ENCODE measurements at regions not wholly inside any gene's neighbourhood (a gene's known extent, or its start where the extent isn't known, plus 50 kb on each side); places are given as distances from the start of the nearest gene placed in this dataset.

DNA sequence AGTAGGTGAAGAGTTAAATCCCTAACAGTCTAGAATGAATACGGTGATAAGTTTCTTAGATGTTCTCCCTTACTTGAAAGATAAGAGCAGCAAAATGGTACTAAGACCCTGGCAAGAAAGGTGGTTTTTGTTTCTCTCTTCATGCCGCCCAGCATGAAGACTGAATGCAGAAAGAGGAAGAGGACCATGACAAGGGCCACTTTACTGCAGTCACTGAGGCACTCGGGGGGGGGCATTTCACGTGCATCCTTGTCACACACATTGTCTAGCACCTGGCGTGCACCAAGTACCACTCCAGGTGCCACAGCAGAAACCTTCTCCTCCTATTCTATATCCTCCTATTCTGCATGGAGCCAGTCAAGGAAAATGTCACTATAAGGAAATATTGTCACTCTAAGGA, 222.0 kb downstream of the TOMM20 start (continued):
- TF ChIP-seq PRDM2 (tag by site-specific recombination; IDR thresholded peaks at IDR 0.05; ENCODE audit: borderline replicate concordance) (no peak), ZNF18 (tag by site-specific recombination; IDR thresholded peaks at IDR 0.05) (no peak), ZNF664 (tag by site-specific recombination; IDR thresholded peaks at IDR 0.05) (no peak)

GRCh38 chr1:234902774-234903547, 225.7 kb downstream of the TOMM20 start:
- peaks cover 4% of the 10 kb centered on the region; the same call in 1 of the 2 replicates for H3K4me1 ChIP-seq (ENCODE audit: control insufficient read depth, insufficient read depth, low read length)
- H3K4me3 ChIP-seq (ENCODE audit: low read depth, low read length): no peak overlapping the region
- no peaks in the 10 kb centered on the region for H3K9me3 ChIP-seq (ENCODE audit: control insufficient read depth, insufficient read depth, low read depth, low read length)
- ChIA-PET POLR2A (interaction anchor here (1.1 kb wide), 1 partner anchor 18 kb away, joined by 3 read pairs; no protein-coding TSS in a partner anchor), CTCF (interaction anchor here (0.5 to 1.2 kb wide), 5 partner anchors 9 to 416 kb away, joined by 3 to 4 read pairs (median 3); no protein-coding TSS in a partner anchor)
- H3K36me3 ChIP-seq (ENCODE audit: control insufficient read depth in 2 of 2, insufficient read depth in 1 of 2, low read length in 2 of 2): no peaks in the 10 kb centered on the region
- no peak for TF ChIP-seq ZNF292 (tag by site-specific recombination; IDR thresholded peaks at IDR 0.05; ENCODE audit: borderline replicate concordance, low read depth)
- TF ChIP-seq ZNF248 (tag by site-specific recombination; IDR thresholded peaks at IDR 0.05): no peak
- peak; percentile 19; the same call in 1 of the 2 replicates for TF ChIP-seq GLIS1 (tag by site-specific recombination; IDR thresholded peaks at IDR 0.05)
- no peak for TF ChIP-seq ZNF266 (tag by site-specific recombination; IDR thresholded peaks at IDR 0.05; ENCODE audit: low read depth)
- H3K27ac ChIP-seq (ENCODE audit: extremely low read depth, low read depth, low read length): no peak overlapping the region

GRCh38 chr1:234901491-234902049, 227.1 kb downstream of the TOMM20 start:
- H3K4me3 ChIP-seq (ENCODE audit: low read depth, low read length): no peak overlapping the region
- no peaks in the 10 kb centered on the region for H3K36me3 ChIP-seq (ENCODE audit: control insufficient read depth in 2 of 2, insufficient read depth in 1 of 2, low read length in 2 of 2)
- ChIA-PET POLR2A (no interaction called here), CTCF (interaction anchor here (0.5 to 1.2 kb wide), 8 partner anchors 9 to 402 kb away, joined by 3 to 7 read pairs (median 3); no protein-coding TSS in a partner anchor)
- no peak overlapping the region for H3K27ac ChIP-seq (ENCODE audit: extremely low read depth, low read depth, low read length)
- no peaks in the 10 kb centered on the region for H3K9me3 ChIP-seq (ENCODE audit: control insufficient read depth, insufficient read depth, low read depth, low read length)
- no peak for TF ChIP-seq ZNF155 (tag by site-specific recombination; IDR thresholded peaks at IDR 0.05)
- TF ChIP-seq ZBTB20 (tag by site-specific recombination; IDR thresholded peaks at IDR 0.05): no peak
- no peak for TF ChIP-seq ZNF354C (tag by site-specific recombination; IDR thresholded peaks at IDR 0.05; ENCODE audit: borderline replicate concordance, low read depth)
- TF ChIP-seq GLI2 (tag by site-specific recombination; IDR thresholded peaks at IDR 0.05; ENCODE audit: borderline replicate concordance, low read depth): no peak
- TF ChIP-seq KLF9 (tag by site-specific recombination; IDR thresholded peaks at IDR 0.05; ENCODE audit: low read depth): no peak
- TF ChIP-seq HOXD13 (CRISPR knock-in tag; IDR thresholded peaks at IDR 0.05; ENCODE audit: borderline replicate concordance): no peak
- no peak for TF ChIP-seq ZNF184 (tag by site-specific recombination; IDR thresholded peaks at IDR 0.05)
- TF ChIP-seq ZNF610 (tag by site-specific recombination; IDR thresholded peaks at IDR 0.05; ENCODE audit: borderline replicate concordance): no peak
- H3K4me1 ChIP-seq (ENCODE audit: control insufficient read depth, insufficient read depth, low read length): peaks cover 4% of the 10 kb centered on the region; the same call in 1 of the 2 replicates

Measured in HEK293 (cell line).